ENCODE measurements at regions not wholly inside any gene's neighbourhood (a gene's known extent, or its start where the extent isn't known, plus 50 kb on each side); places are given as distances from the start of the nearest gene placed in this dataset.

- DNase-seq (ENCODE audit: low read depth in 2 of 2) = no peak
Observed at GRCh38 chr20:10954137-10954840, 280.5 kb upstream of the JAG1 start.

- no peak for DNase-seq (ENCODE audit: low read depth in 2 of 2)
Observed at GRCh38 chr20:10954908-10955580, 281.2 kb upstream of the JAG1 start.

- DNase-seq (ENCODE audit: low read depth in 2 of 2) = no peak
Observed at GRCh38 chr20:10958279-10958678, 284.5 kb upstream of the JAG1 start.

GRCh38 chr20:10960416-10960815 is 286.6 kb upstream of the JAG1 start:
- DNase-seq (ENCODE audit: low read depth in 2 of 2) = no peak

GRCh38 chr20:10961651-10962288 is 288.0 kb upstream of the JAG1 start:
- no peak for DNase-seq (ENCODE audit: low read depth in 2 of 2)

GRCh38 chr20:10962937-10963336 is 289.1 kb upstream of the JAG1 start:
- DNase-seq (ENCODE audit: low read depth in 2 of 2) = no peak

- no peak for DNase-seq (ENCODE audit: low read depth in 2 of 2)
Observed at GRCh38 chr20:10963717-10964266, 290.0 kb upstream of the JAG1 start.

GRCh38 chr20:10965936-10966470 is 292.2 kb upstream of the JAG1 start:
- DNase-seq (ENCODE audit: low read depth in 2 of 2) = no peak

GRCh38 chr20:10970109-10970508 is 296.3 kb upstream of the JAG1 start:
- DNase-seq (ENCODE audit: low read depth in 2 of 2) = no peak

- no peak for DNase-seq (ENCODE audit: low read depth in 2 of 2)
Observed at GRCh38 chr20:10971096-10971495, 297.3 kb upstream of the JAG1 start.

- no peak for DNase-seq (ENCODE audit: low read depth in 2 of 2)
Observed at GRCh38 chr20:10972219-10972860, 298.5 kb upstream of the JAG1 start.

- no peak for DNase-seq (ENCODE audit: low read depth in 2 of 2)
Observed at GRCh38 chr20:10976051-10976450, 302.3 kb upstream of the JAG1 start.

GRCh38 chr20:10978019-10978702 is 304.4 kb upstream of the JAG1 start:
- DNase-seq (ENCODE audit: low read depth in 2 of 2) = no peak

GRCh38 chr20:10978713-10979112 is 304.9 kb upstream of the JAG1 start:
- DNase-seq (ENCODE audit: low read depth in 2 of 2) = no peak

GRCh38 chr20:10982692-10983091 is 308.9 kb upstream of the JAG1 start:
- DNase-seq (ENCODE audit: low read depth in 2 of 2) = no peak

- no peak for DNase-seq (ENCODE audit: low read depth in 2 of 2)
Observed at GRCh38 chr20:10984294-10984693, 310.5 kb upstream of the JAG1 start.

GRCh38 chr20:10984913-10985312 is 311.1 kb upstream of the JAG1 start:
- DNase-seq (ENCODE audit: low read depth in 2 of 2) = no peak

GRCh38 chr20:10985536-10985935 is 311.7 kb upstream of the JAG1 start:
- DNase-seq (ENCODE audit: low read depth in 2 of 2) = no peak

GRCh38 chr20:10986586-10986985 is 312.8 kb upstream of the JAG1 start:
- no peak for DNase-seq (ENCODE audit: low read depth in 2 of 2)

GRCh38 chr20:10987651-10988383 is 314.0 kb upstream of the JAG1 start:
- no peak for DNase-seq (ENCODE audit: low read depth in 2 of 2)
